ENCODE measurements at regions not wholly inside any gene's neighbourhood (a gene's known extent, or its start where the extent isn't known, plus 50 kb on each side); places are given as distances from the start of the nearest gene placed in this dataset.

GRCh38 chr13:73210218-73210883, 151.5 kb downstream of the KLF5 start:
- DNase-seq (ENCODE audit: low read depth), result peak; percentile 17

- DNase-seq (ENCODE audit: low read depth), result no peak
Observed at GRCh38 chr13:73204952-73205351, 146.1 kb downstream of the KLF5 start.

GRCh38 chr13:73201626-73202025, 142.8 kb downstream of the KLF5 start:
- peak; percentile 42 for DNase-seq (ENCODE audit: low read depth)

GRCh38 chr13:73198991-73199411, 140.2 kb downstream of the KLF5 start:
- no peak for DNase-seq (ENCODE audit: low read depth)

- no peak for DNase-seq (ENCODE audit: low read depth)
Observed at GRCh38 chr13:73195091-73195490, 136.3 kb downstream of the KLF5 start.

- no peak for DNase-seq (ENCODE audit: low read depth)
Observed at GRCh38 chr13:73194310-73194709, 135.5 kb downstream of the KLF5 start.

- no peak for DNase-seq (ENCODE audit: low read depth)
Observed at GRCh38 chr13:73193554-73193953, 134.7 kb downstream of the KLF5 start.

GRCh38 chr13:73190477-73190876, 131.7 kb downstream of the KLF5 start:
- no peak for DNase-seq (ENCODE audit: low read depth)

GRCh38 chr13:73189776-73190175, 131.0 kb downstream of the KLF5 start:
- DNase-seq (ENCODE audit: low read depth), result no peak

- DNase-seq (ENCODE audit: low read depth), result no peak
Observed at GRCh38 chr13:73189362-73189761, 130.6 kb downstream of the KLF5 start.

GRCh38 chr13:73187106-73187505, 128.3 kb downstream of the KLF5 start:
- no peak for DNase-seq (ENCODE audit: low read depth)

- DNase-seq (ENCODE audit: low read depth), result peak; percentile 75
Observed at GRCh38 chr13:73179650-73180274, 121.0 kb downstream of the KLF5 start.

GRCh38 chr13:73177916-73178565, 119.2 kb downstream of the KLF5 start:
- DNase-seq (ENCODE audit: low read depth), result no peak

GRCh38 chr13:73177017-73177416, 118.2 kb downstream of the KLF5 start:
- no peak for DNase-seq (ENCODE audit: low read depth)

- DNase-seq (ENCODE audit: low read depth), result no peak
Observed at GRCh38 chr13:73174521-73175010, 115.8 kb downstream of the KLF5 start.

GRCh38 chr13:73173279-73173811, 114.5 kb downstream of the KLF5 start:
- no peak for DNase-seq (ENCODE audit: low read depth)

- DNase-seq (ENCODE audit: low read depth), result peak; percentile 46
Observed at GRCh38 chr13:73171926-73172325, 113.1 kb downstream of the KLF5 start.

- DNase-seq (ENCODE audit: low read depth), result no peak
Observed at GRCh38 chr13:73171271-73171682, 112.5 kb downstream of the KLF5 start.

GRCh38 chr13:73169971-73170370, 111.2 kb downstream of the KLF5 start:
- no peak for DNase-seq (ENCODE audit: low read depth)

- peak; percentile 17 for DNase-seq (ENCODE audit: low read depth)
Observed at GRCh38 chr13:73168953-73169401, 110.2 kb downstream of the KLF5 start.

- DNase-seq (ENCODE audit: low read depth), result peak; percentile 67
Observed at GRCh38 chr13:73168226-73168952, 109.6 kb downstream of the KLF5 start.

Measured in ELR (cell line).